ENCODE measurements at regions not wholly inside any gene's neighbourhood (a gene's known extent, or its start where the extent isn't known, plus 50 kb on each side); places are given as distances from the start of the nearest gene placed in this dataset.

GRCh38 chr5:109476292-109476691, 66.5 kb upstream of the PJA2 start:
- no peaks in the 10 kb centered on the region for H3F3A ChIP-seq (ENCODE audit: insufficient read depth)

GRCh38 chr5:109469896-109470662, 60.3 kb upstream of the PJA2 start:
- Histone ChIP-seq H3K9me3 (ENCODE audit: low read depth) (no peaks in the 10 kb centered on the region), H3K27ac (no peak overlapping the region), H3K4me3 (no peak overlapping the region), H2AFZ (no peak overlapping the region), H3K4me1 (ENCODE audit: insufficient read depth) (no peaks in the 10 kb centered on the region), H4K20me1 (ENCODE audit: insufficient read depth) (no peaks in the 10 kb centered on the region), H3K9me2 (ENCODE audit: insufficient read depth) (no peaks in the 10 kb centered on the region), H3K9ac (no peak overlapping the region), H3K27me3 (replicated peaks; ENCODE audit: insufficient read depth) (no peaks in the 10 kb centered on the region), H3F3A (ENCODE audit: insufficient read depth) (no peaks in the 10 kb centered on the region), H3K79me2 (ENCODE audit: insufficient read depth) (no peaks in the 10 kb centered on the region), H3K36me3 (ENCODE audit: low read depth) (no peaks in the 10 kb centered on the region), H3K4me2 (ENCODE audit: unreplicated experiment) (no peak overlapping the region)
- in situ Hi-C loops (cut with MboI) = no loop called here
- TF ChIP-seq EZH2phosphoT487 (IDR thresholded peaks at IDR 0.05; ENCODE audit: insufficient read depth, low read depth) = no peak
- no peak for TF ChIP-seq EZH2 (IDR thresholded peaks at IDR 0.05; ENCODE audit: insufficient read depth, poor library complexity, severe bottlenecking)
- no peak for DNase-seq
- 41 to 50% methylated on average over 1 of the region's 1 CpG for WGBS, 2 experiments (ENCODE audit: low coverage in 1 of 2, low lambda C conversion rate in 2 of 2, missing lambda C conversion rate in 2 of 2)

More at GRCh38 chr5:109476292-109476691, 66.5 kb upstream of the PJA2 start:
- WGBS, 2 experiments (ENCODE audit: low coverage in 1 of 2, low lambda C conversion rate in 2 of 2, missing lambda C conversion rate in 2 of 2) = 49 to 53% methylated on average over 2 of the region's 2 CpGs
- no peaks in the 10 kb centered on the region for H3K9me2 ChIP-seq (ENCODE audit: insufficient read depth)
- no peaks in the 10 kb centered on the region for H3K9me3 ChIP-seq (ENCODE audit: low read depth)
- H3K4me1 ChIP-seq (ENCODE audit: insufficient read depth) = no peaks in the 10 kb centered on the region
- DNase-seq = no peak
- no peak overlapping the region for H2AFZ ChIP-seq
- no peak overlapping the region for H3K4me3 ChIP-seq
- in situ Hi-C loops (cut with MboI) = no loop called here
- no peak overlapping the region for H3K27ac ChIP-seq
- no peaks in the 10 kb centered on the region for H3K79me2 ChIP-seq (ENCODE audit: insufficient read depth)
- H3K4me2 ChIP-seq (ENCODE audit: unreplicated experiment) = no peak overlapping the region
- no peaks in the 10 kb centered on the region for H4K20me1 ChIP-seq (ENCODE audit: insufficient read depth)
- no peaks in the 10 kb centered on the region for H3K36me3 ChIP-seq (ENCODE audit: low read depth)
- no peak overlapping the region for H3K9ac ChIP-seq
- H3K27me3 ChIP-seq (replicated peaks; ENCODE audit: insufficient read depth) = no peaks in the 10 kb centered on the region
- TF ChIP-seq EZH2phosphoT487 (IDR thresholded peaks at IDR 0.05; ENCODE audit: insufficient read depth, low read depth) = no peak
- no peak for TF ChIP-seq EZH2 (IDR thresholded peaks at IDR 0.05; ENCODE audit: insufficient read depth, poor library complexity, severe bottlenecking)

GRCh38 chr5:109468737-109469420, 59.1 kb upstream of the PJA2 start:
- no peaks in the 10 kb centered on the region for H3K9me2 ChIP-seq (ENCODE audit: insufficient read depth)
- no peaks in the 10 kb centered on the region for H4K20me1 ChIP-seq (ENCODE audit: insufficient read depth)
- no peak overlapping the region for H3K4me3 ChIP-seq
- in situ Hi-C loops (cut with MboI) = no loop called here
- H3K27me3 ChIP-seq (replicated peaks; ENCODE audit: insufficient read depth) = no peaks in the 10 kb centered on the region
- no peak overlapping the region for H3K4me2 ChIP-seq (ENCODE audit: unreplicated experiment)
- peak; percentile 94 for DNase-seq
- H3K27ac ChIP-seq = no peak overlapping the region
- H3K9ac ChIP-seq = no peak overlapping the region
- H3K36me3 ChIP-seq (ENCODE audit: low read depth) = no peaks in the 10 kb centered on the region
- whole genome bisulfite sequencing, 2 experiments (ENCODE audit: low coverage in 1 of 2, low lambda C conversion rate in 2 of 2, missing lambda C conversion rate in 2 of 2) = 14 to 24% methylated on average over 4 of the region's 4 CpGs
- TF ChIP-seq EZH2 (IDR thresholded peaks at IDR 0.05; ENCODE audit: insufficient read depth, poor library complexity, severe bottlenecking) = no peak
- TF ChIP-seq EZH2phosphoT487 (IDR thresholded peaks at IDR 0.05; ENCODE audit: insufficient read depth, low read depth) = no peak
- no peak overlapping the region for H2AFZ ChIP-seq
- H3K4me1 ChIP-seq (ENCODE audit: insufficient read depth) = no peaks in the 10 kb centered on the region
- no peaks in the 10 kb centered on the region for H3F3A ChIP-seq (ENCODE audit: insufficient read depth)
- no peaks in the 10 kb centered on the region for H3K79me2 ChIP-seq (ENCODE audit: insufficient read depth)
- no peaks in the 10 kb centered on the region for H3K9me3 ChIP-seq (ENCODE audit: low read depth)

GRCh38 chr5:109468288-109468676, 58.5 kb upstream of the PJA2 start:
- Histone ChIP-seq H3K4me1 (ENCODE audit: insufficient read depth) (no peaks in the 10 kb centered on the region), H3K79me2 (ENCODE audit: insufficient read depth) (no peaks in the 10 kb centered on the region), H3K4me3 (no peak overlapping the region), H3K9me2 (ENCODE audit: insufficient read depth) (no peaks in the 10 kb centered on the region), H2AFZ (no peak overlapping the region), H3F3A (ENCODE audit: insufficient read depth) (no peaks in the 10 kb centered on the region), H3K4me2 (ENCODE audit: unreplicated experiment) (no peak overlapping the region), H3K36me3 (ENCODE audit: low read depth) (no peaks in the 10 kb centered on the region), H3K27ac (no peak overlapping the region), H3K9ac (no peak overlapping the region), H3K27me3 (replicated peaks; ENCODE audit: insufficient read depth) (no peaks in the 10 kb centered on the region), H4K20me1 (ENCODE audit: insufficient read depth) (no peaks in the 10 kb centered on the region), H3K9me3 (ENCODE audit: low read depth) (no peaks in the 10 kb centered on the region)
- WGBS, 2 experiments (ENCODE audit: low coverage in 1 of 2, low lambda C conversion rate in 2 of 2, missing lambda C conversion rate in 2 of 2) = 96 to 100% methylated on average over 1 of the region's 1 CpG
- DNase-seq = no peak
- in situ Hi-C loops (cut with MboI) = no loop called here
- TF ChIP-seq EZH2phosphoT487 (IDR thresholded peaks at IDR 0.05; ENCODE audit: insufficient read depth, low read depth) (no peak), EZH2 (IDR thresholded peaks at IDR 0.05; ENCODE audit: insufficient read depth, poor library complexity, severe bottlenecking) (no peak)
